GM21576 (cell line): ENCODE measurements at regions not wholly inside any gene's neighbourhood (a gene's known extent, or its start where the extent isn't known, plus 50 kb on each side); places are given as distances from the start of the nearest gene placed in this dataset.

ENCODE experiments used
- ATAC-seq: cut with Tn5 transposase; IDR thresholded peaks from one replicate; pipeline ENCODE4 v1.9.1; 2021; ENCODE audit warnings: mild to moderate bottlenecking, moderate library complexity; ENCODE audit not compliant: unreplicated experiment

DNA sequence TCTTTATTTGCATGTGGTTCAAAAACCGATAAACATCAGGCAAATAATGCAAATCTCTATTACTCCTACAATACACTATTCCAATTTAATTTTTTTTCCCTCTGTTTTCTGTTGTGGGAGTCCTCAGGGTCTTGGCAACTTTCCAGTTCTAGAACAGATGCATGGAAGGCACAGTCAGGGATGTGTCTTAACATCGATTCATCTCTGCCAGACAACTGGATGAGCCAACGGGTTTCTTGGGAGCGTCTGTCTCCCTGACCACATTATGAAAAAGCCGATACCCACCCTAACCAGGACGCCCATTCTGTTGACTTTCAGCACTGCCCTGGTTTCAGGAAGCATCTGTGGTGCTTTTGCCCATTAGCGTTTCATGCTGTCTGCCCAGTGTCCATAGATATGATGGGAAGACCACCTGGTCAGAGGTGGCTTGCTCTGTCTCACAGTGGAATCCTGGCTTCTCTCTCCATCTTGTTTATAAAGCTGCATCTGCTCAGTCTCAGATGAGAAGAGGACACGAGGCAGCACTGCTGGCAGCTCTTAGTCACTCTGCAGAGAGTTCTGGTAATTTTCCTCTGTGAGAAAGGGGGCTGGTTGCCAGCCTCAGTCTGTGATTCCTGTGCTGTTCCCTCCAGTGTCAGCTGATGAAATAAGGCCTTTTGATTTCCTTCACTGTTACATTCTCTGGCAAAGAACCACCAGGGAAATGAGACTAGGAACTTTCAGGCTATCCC is 57.9 kb upstream of the KCNE4 start:
- no peak for ATAC-seq

GRCh38 chr2:222998459-222998858 is 53.5 kb upstream of the KCNE4 start:
- ATAC-seq: peak; percentile 85

DNA sequence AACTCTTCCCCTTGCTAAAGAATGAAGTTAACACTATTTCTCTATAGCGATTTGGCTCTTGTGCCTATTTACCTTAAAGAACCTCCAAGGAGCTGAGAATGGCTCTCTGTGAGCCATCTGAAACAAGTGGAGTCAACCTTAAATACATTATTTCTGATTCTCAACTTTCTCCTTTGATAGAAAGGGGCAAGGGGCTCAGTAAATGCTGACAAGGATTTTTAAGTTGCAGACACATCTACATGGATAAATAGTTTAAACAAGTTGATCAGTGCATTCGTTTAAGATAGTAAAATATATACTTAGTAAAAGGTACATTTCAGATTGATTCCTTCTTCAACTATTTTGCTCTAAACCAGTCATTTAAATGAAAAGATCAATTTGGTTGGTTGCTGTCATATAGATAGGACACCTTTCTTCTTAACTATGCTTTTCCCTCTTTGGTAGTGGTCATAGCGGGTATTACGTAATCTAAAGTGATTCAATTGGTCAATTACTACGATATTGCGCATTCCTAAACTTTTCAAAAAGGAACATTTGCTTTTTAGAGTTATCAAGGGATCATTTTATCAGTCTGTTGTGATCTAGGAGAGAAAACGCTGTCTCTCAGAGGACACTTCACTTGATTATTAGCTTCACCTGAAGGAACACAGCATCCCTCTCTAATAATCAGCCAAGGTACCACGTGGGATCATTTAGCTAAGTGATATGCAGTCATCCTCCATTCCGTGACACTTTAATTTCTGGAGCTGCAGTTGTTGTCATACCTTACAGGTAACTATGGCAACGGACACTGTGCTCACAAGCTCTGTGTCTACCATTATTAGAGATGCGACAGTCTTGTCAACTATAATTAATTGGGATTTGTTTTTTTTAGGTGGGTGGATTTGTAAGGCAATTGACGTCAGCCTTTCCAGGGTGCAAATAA is 50.9 kb upstream of the KCNE4 start:
- no peak for ATAC-seq

DNA sequence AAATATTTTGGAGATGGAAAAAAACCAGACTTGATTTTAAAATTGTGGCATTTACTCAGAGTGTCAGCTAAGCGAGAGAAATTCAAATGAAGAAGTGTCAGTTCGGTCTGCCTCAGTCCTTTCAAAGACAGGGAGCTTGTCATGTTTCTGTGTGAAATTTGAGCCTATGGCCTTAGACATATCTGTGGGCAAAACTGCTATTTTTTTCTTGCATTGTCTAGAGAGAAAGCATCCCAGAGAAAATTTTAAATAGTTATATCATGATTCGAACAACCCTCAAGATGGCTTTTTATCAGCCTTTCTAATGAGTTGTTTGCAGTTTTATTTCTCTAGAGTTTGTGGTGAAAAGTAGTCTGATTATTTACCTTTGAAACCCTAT is 50.2 kb upstream of the KCNE4 start:
- no peak for ATAC-seq
